ENCODE measurements at regions not wholly inside any gene's neighbourhood (a gene's known extent, or its start where the extent isn't known, plus 50 kb on each side); places are given as distances from the start of the nearest gene placed in this dataset.

DNA sequence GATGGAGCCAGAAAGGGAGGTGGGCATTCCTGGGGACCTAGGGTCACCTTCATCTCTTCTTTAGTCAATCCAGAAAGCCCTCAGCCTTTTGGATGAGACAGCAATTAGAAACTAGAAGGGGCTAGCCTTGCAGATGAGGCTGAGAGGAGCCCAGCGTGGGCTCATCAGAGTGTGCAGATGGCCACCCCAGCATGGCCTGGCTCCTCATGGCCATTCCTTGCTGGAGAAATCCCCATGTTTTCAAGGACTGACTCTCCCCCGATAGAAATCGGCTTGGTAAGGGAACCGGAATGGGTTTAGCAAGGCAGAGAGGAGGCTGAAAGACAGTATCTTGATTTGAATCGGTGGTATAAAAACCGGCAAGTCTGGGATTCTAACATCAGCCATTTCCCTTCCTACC lies 274.6 kb downstream of the BUD13 start:
- TF ChIP-seq, protein P1, sequence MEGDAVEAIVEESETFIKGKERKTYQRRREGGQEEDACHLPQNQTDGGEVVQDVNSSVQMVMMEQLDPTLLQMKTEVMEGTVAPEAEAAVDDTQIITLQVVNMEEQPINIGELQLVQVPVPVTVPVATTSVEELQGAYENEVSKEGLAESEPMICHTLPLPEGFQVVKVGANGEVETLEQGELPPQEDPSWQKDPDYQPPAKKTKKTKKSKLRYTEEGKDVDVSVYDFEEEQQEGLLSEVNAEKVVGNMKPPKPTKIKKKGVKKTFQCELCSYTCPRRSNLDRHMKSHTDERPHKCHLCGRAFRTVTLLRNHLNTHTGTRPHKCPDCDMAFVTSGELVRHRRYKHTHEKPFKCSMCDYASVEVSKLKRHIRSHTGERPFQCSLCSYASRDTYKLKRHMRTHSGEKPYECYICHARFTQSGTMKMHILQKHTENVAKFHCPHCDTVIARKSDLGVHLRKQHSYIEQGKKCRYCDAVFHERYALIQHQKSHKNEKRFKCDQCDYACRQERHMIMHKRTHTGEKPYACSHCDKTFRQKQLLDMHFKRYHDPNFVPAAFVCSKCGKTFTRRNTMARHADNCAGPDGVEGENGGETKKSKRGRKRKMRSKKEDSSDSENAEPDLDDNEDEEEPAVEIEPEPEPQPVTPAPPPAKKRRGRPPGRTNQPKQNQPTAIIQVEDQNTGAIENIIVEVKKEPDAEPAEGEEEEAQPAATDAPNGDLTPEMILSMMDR (IDR thresholded peaks at IDR 0.05), result no peak
- TF ChIP-seq RCOR1 (IDR thresholded peaks at IDR 0.05; ENCODE audit: low read length), result no peak
- no peak for TF ChIP-seq EP300 (IDR thresholded peaks at IDR 0.05; ENCODE audit: borderline replicate concordance in 1 of 2, low read depth in 1 of 2, low read length in 1 of 2)
- TF ChIP-seq RAD21 (IDR thresholded peaks at IDR 0.05; ENCODE audit: low read length), result no peak
- no peak for TF ChIP-seq NFIC (IDR thresholded peaks at IDR 0.05; ENCODE audit: borderline replicate concordance)
- no peak for TF ChIP-seq NRF1 (IDR thresholded peaks at IDR 0.05; ENCODE audit: low read depth, low read length)
- no peak for TF ChIP-seq CHD2 (IDR thresholded peaks at IDR 0.05; ENCODE audit: low read length, partially characterized antibody)
- no peak for TF ChIP-seq EZH2phosphoT487 (IDR thresholded peaks at IDR 0.05; ENCODE audit: borderline replicate concordance, low read depth)
- TF ChIP-seq, protein P2, sequence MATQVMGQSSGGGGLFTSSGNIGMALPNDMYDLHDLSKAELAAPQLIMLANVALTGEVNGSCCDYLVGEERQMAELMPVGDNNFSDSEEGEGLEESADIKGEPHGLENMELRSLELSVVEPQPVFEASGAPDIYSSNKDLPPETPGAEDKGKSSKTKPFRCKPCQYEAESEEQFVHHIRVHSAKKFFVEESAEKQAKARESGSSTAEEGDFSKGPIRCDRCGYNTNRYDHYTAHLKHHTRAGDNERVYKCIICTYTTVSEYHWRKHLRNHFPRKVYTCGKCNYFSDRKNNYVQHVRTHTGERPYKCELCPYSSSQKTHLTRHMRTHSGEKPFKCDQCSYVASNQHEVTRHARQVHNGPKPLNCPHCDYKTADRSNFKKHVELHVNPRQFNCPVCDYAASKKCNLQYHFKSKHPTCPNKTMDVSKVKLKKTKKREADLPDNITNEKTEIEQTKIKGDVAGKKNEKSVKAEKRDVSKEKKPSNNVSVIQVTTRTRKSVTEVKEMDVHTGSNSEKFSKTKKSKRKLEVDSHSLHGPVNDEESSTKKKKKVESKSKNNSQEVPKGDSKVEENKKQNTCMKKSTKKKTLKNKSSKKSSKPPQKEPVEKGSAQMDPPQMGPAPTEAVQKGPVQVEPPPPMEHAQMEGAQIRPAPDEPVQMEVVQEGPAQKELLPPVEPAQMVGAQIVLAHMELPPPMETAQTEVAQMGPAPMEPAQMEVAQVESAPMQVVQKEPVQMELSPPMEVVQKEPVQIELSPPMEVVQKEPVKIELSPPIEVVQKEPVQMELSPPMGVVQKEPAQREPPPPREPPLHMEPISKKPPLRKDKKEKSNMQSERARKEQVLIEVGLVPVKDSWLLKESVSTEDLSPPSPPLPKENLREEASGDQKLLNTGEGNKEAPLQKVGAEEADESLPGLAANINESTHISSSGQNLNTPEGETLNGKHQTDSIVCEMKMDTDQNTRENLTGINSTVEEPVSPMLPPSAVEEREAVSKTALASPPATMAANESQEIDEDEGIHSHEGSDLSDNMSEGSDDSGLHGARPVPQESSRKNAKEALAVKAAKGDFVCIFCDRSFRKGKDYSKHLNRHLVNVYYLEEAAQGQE (IDR thresholded peaks at IDR 0.05; ENCODE audit: low read depth, low read length), result no peak
- no peak for TF ChIP-seq GABPA (IDR thresholded peaks at IDR 0.05; ENCODE audit: low read depth)
- no peak for TF ChIP-seq POLR2AphosphoS5 (IDR thresholded peaks at IDR 0.05; ENCODE audit: low read depth, low read length)
- TF ChIP-seq RFX5 (IDR thresholded peaks at IDR 0.05; ENCODE audit: low read length), result no peak
- no peak for TF ChIP-seq ELF1 (IDR thresholded peaks at IDR 0.05)
- TF ChIP-seq, protein P3, sequence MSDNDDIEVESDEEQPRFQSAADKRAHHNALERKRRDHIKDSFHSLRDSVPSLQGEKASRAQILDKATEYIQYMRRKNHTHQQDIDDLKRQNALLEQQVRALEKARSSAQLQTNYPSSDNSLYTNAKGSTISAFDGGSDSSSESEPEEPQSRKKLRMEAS (IDR thresholded peaks at IDR 0.05; ENCODE audit: low read depth), result no peak

Data from SK-N-SH (cell line).